ENCODE measurements at regions not wholly inside any gene's neighbourhood (a gene's known extent, or its start where the extent isn't known, plus 50 kb on each side); places are given as distances from the start of the nearest gene placed in this dataset.

DNA sequence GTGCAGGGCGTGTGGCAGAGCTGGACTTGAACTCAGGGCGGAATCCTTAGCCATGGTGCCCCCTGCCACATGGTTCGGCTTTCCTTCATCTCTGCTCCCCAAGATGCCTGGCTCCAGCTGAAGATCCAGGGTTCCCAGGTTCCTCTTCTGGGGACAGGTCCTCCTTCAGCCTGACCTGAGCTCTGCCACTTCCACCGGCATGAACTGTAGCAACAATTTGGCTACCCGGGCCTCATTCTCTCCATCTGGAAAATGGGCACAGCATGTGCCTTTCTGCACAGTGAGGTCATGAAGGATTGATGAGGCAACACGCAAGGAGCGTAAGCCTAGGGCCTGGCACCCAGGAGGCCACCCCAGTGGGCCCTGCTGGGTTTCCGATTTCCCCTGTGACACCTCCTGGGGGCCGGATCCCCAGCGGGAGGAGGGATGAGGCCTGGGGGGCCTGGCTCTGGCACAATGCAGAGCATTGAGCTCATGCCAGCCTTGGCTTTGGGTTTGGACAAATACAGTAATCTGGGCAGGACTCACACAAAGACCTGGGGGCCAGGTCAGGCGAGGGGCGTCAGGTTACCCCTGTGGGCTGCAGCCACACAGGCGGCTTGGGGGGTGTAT, 74.0 kb downstream of the CEBPB start:
- no peaks in the 10 kb centered on the region for H3K9me3 ChIP-seq (replicated peaks; ENCODE audit: insufficient read depth, low read length)
- no peaks in the 10 kb centered on the region for H3K9me2 ChIP-seq (replicated peaks; ENCODE audit: insufficient read depth, low read length)
- H3K36me3 ChIP-seq (replicated peaks; ENCODE audit: insufficient read depth, low read length): no peaks in the 10 kb centered on the region
- H3F3A ChIP-seq (ENCODE audit: insufficient read depth, low read length): no peaks in the 10 kb centered on the region
- H3K9ac ChIP-seq (ENCODE audit: low read length): no peak overlapping the region
- no peaks in the 10 kb centered on the region for H3K79me2 ChIP-seq (ENCODE audit: low read length)
- no peak overlapping the region for H3K4me3 ChIP-seq (ENCODE audit: low read length)
- H3K27ac ChIP-seq (ENCODE audit: low read length): no peak overlapping the region
- H3K27me3 ChIP-seq (replicated peaks; ENCODE audit: insufficient read depth, low read length): peaks cover 55% of the 10 kb centered on the region
- H3K4me2 ChIP-seq (ENCODE audit: low read depth, low read length): no peak overlapping the region
- H2AFZ ChIP-seq (ENCODE audit: low read length): no peak overlapping the region
- no peak for TF ChIP-seq EZH2phosphoT487 (IDR thresholded peaks at IDR 0.05; ENCODE audit: low read length)
- TF ChIP-seq, protein P1, sequence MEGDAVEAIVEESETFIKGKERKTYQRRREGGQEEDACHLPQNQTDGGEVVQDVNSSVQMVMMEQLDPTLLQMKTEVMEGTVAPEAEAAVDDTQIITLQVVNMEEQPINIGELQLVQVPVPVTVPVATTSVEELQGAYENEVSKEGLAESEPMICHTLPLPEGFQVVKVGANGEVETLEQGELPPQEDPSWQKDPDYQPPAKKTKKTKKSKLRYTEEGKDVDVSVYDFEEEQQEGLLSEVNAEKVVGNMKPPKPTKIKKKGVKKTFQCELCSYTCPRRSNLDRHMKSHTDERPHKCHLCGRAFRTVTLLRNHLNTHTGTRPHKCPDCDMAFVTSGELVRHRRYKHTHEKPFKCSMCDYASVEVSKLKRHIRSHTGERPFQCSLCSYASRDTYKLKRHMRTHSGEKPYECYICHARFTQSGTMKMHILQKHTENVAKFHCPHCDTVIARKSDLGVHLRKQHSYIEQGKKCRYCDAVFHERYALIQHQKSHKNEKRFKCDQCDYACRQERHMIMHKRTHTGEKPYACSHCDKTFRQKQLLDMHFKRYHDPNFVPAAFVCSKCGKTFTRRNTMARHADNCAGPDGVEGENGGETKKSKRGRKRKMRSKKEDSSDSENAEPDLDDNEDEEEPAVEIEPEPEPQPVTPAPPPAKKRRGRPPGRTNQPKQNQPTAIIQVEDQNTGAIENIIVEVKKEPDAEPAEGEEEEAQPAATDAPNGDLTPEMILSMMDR (IDR thresholded peaks at IDR 0.05; ENCODE audit: low read length): no peak
- no peak for TF ChIP-seq EZH2 (optimal IDR thresholded peaks at IDR 0.05; ENCODE audit: low read depth, low read length)
- DNase-seq: no peak
- H4K20me1 ChIP-seq (ENCODE audit: insufficient read depth, low read length): no peaks in the 10 kb centered on the region
- no peaks in the 10 kb centered on the region for H3K4me1 ChIP-seq (ENCODE audit: low read length)

GRCh38 chr20:50265245-50265946, 74.8 kb downstream of the CEBPB start:
- Histone ChIP-seq H3K4me2 (ENCODE audit: low read depth, low read length) (no peak overlapping the region), H3K9me2 (replicated peaks; ENCODE audit: insufficient read depth, low read length) (no peaks in the 10 kb centered on the region), H3F3A (ENCODE audit: insufficient read depth, low read length) (no peaks in the 10 kb centered on the region), H3K4me3 (ENCODE audit: low read length) (no peak overlapping the region), H3K79me2 (ENCODE audit: low read length) (no peaks in the 10 kb centered on the region), H4K20me1 (ENCODE audit: insufficient read depth, low read length) (no peaks in the 10 kb centered on the region), H3K27me3 (replicated peaks; ENCODE audit: insufficient read depth, low read length) (peaks cover 56% of the 10 kb centered on the region), H3K36me3 (replicated peaks; ENCODE audit: insufficient read depth, low read length) (no peaks in the 10 kb centered on the region), H3K9me3 (replicated peaks; ENCODE audit: insufficient read depth, low read length) (no peaks in the 10 kb centered on the region), H3K27ac (ENCODE audit: low read length) (no peak overlapping the region), H3K4me1 (ENCODE audit: low read length) (no peaks in the 10 kb centered on the region), H3K9ac (ENCODE audit: low read length) (no peak overlapping the region), H2AFZ (ENCODE audit: low read length) (no peak overlapping the region)
- DNase-seq: no peak
- TF ChIP-seq EZH2 (optimal IDR thresholded peaks at IDR 0.05; ENCODE audit: low read depth, low read length): no peak
- no peak for TF ChIP-seq EZH2phosphoT487 (IDR thresholded peaks at IDR 0.05; ENCODE audit: low read length)
- TF ChIP-seq, protein P1 (IDR thresholded peaks at IDR 0.05; ENCODE audit: low read length): no peak

DNA sequence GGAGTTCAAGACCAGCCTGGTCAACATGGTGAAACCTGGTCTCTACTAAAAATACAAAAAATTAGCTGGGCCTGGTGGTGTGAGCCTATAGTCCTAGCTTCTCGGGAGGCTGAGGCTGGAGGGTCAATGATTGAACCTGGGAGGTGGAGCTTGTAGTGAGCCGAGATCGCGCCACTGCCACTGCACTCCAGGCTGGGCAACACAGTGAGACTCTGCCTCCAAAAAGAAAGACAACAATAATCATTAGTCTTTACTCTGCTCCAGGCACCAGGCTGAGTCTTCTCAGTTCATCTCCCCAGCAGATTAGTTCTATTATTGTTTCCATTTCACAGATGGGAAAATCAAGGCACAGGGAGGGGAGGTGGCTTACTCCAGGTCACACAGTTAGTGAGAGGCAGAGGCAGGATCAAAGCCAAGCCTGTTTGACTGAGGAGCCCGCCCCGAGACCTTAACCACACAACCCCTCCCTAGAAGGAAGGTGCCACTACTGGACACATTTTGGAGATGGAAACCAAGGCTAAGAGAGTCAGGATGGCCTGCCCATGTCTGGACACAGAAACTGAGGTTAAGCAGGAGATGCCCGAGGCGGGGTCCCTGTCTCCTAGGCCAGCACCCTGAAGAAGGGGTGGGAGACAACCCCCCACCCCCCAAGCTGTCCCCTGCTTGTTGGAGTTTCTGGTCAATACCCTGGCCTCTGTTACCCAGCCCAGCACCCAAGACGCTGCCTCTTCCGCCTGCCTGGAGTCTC, 75.8 kb downstream of the CEBPB start:
- no peaks in the 10 kb centered on the region for H4K20me1 ChIP-seq (ENCODE audit: insufficient read depth, low read length)
- TF ChIP-seq EZH2 (optimal IDR thresholded peaks at IDR 0.05; ENCODE audit: low read depth, low read length) (no peak), EZH2phosphoT487 (IDR thresholded peaks at IDR 0.05; ENCODE audit: low read length) (no peak)
- TF ChIP-seq, protein P1 (IDR thresholded peaks at IDR 0.05; ENCODE audit: low read length): no peak
- H3K9ac ChIP-seq (ENCODE audit: low read length): no peak overlapping the region
- no peaks in the 10 kb centered on the region for H3K9me2 ChIP-seq (replicated peaks; ENCODE audit: insufficient read depth, low read length)
- no peaks in the 10 kb centered on the region for H3K36me3 ChIP-seq (replicated peaks; ENCODE audit: insufficient read depth, low read length)
- H3K27me3 ChIP-seq (replicated peaks; ENCODE audit: insufficient read depth, low read length): peaks cover 66% of the 10 kb centered on the region
- no peak overlapping the region for H3K4me2 ChIP-seq (ENCODE audit: low read depth, low read length)
- no peaks in the 10 kb centered on the region for H3K4me1 ChIP-seq (ENCODE audit: low read length)
- H3K9me3 ChIP-seq (replicated peaks; ENCODE audit: insufficient read depth, low read length): no peaks in the 10 kb centered on the region
- H3K79me2 ChIP-seq (ENCODE audit: low read length): no peaks in the 10 kb centered on the region
- no peak overlapping the region for H2AFZ ChIP-seq (ENCODE audit: low read length)
- no peak for DNase-seq
- no peak overlapping the region for H3K4me3 ChIP-seq (ENCODE audit: low read length)
- no peak overlapping the region for H3K27ac ChIP-seq (ENCODE audit: low read length)
- no peaks in the 10 kb centered on the region for H3F3A ChIP-seq (ENCODE audit: insufficient read depth, low read length)
